ENCODE measurements at regions not wholly inside any gene's neighbourhood (a gene's known extent, or its start where the extent isn't known, plus 50 kb on each side); places are given as distances from the start of the nearest gene placed in this dataset.

DNA sequence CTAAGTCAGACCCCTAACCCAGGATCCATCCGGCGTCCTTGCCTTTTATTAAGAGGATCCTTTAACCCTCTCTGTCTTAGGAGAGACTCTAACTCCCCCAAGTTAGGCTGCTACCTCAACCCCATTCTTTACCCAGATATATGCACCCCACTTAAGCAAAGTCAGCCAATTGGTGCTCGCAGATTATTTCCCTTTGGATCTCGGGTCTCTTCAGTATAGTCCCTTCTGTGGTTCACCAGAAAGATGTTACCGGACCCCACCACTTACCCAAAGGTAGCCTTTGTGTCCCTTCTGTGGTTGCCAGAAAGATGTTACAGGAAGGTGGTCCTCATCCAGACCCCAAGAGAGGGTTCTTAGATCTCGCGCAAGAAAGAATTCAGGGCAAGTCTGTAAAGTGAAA lies 212.9 kb upstream of the GRID2 start:
- TF ChIP-seq, protein P1, sequence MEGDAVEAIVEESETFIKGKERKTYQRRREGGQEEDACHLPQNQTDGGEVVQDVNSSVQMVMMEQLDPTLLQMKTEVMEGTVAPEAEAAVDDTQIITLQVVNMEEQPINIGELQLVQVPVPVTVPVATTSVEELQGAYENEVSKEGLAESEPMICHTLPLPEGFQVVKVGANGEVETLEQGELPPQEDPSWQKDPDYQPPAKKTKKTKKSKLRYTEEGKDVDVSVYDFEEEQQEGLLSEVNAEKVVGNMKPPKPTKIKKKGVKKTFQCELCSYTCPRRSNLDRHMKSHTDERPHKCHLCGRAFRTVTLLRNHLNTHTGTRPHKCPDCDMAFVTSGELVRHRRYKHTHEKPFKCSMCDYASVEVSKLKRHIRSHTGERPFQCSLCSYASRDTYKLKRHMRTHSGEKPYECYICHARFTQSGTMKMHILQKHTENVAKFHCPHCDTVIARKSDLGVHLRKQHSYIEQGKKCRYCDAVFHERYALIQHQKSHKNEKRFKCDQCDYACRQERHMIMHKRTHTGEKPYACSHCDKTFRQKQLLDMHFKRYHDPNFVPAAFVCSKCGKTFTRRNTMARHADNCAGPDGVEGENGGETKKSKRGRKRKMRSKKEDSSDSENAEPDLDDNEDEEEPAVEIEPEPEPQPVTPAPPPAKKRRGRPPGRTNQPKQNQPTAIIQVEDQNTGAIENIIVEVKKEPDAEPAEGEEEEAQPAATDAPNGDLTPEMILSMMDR (IDR thresholded peaks at IDR 0.05), result no peak
- TF ChIP-seq POLR2A (IDR thresholded peaks at IDR 0.05) (no peak), POLR2AphosphoS5 (IDR thresholded peaks at IDR 0.05) (no peak), EP300 (IDR thresholded peaks at IDR 0.05) (no peak)
